GM21619 (cell line): ENCODE measurements at regions not wholly inside any gene's neighbourhood (a gene's known extent, or its start where the extent isn't known, plus 50 kb on each side); places are given as distances from the start of the nearest gene placed in this dataset.
"Not testable (repeated sequence)": the region's sequence is repeated elsewhere in the genome, so short reads cannot be mapped to it uniquely, and the experiment has no call there.

Source experiments
- ATAC-seq: cut with Tn5 transposase; IDR thresholded peaks from one replicate; pipeline ENCODE4 v1.9.1; 2021; ENCODE audit not compliant: unreplicated experiment

DNA sequence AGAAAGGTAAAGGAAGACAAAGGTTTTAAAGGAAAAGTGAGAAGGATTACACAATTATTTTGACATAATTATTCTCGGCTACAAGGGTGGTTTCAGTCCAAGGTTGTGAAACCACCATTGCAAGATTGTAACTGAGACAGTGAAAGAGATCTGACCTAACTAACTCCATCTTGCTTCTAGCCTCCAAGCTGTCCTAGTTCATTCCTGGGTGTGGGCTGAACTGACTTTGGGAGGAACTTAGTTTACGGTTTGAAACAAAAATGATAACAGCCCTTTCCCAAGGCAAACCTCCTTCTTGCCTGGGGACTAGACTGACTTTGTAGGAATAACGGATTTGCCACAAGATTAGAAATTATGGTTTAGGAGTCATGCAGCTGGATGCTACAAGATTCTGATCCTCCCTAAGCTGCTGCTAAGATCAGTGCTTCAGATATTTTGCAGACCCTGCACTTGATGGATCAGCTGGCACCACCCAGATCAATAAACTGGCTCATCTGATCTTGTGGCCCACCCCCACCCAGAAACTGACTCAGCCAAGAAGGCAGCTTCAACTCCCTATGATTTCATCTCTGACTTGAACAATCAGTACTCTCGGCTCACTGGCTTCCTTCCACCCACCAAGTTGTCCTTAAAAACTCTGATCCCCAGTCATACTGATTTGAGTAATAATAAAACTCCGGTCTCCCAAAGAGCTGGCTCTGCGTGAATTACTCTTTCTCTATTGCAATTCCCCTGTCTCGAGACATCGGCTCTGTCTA, 57.7 kb upstream of the AADACL2 start:
- ATAC-seq = no peak

DNA sequence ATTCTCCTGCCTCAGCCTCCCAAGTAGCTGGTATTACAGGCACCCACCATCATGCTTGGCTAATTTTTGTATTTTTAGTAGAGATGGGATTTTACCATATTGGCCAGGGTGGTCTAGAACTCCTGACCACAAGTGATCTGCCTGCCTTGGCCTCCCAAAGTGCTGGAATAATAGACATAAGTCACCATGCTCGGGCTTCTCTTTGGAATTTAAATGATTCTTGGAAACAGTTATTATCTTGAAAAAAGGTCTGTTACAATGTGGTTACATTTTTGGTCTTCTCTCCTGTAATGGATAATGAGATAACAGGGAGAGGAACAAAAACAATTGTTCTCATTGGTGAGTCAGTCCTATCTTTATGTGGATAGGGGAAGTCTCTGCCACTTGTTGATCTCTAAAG, 59.8 kb upstream of the AADACL2 start:
- ATAC-seq = no peak

DNA sequence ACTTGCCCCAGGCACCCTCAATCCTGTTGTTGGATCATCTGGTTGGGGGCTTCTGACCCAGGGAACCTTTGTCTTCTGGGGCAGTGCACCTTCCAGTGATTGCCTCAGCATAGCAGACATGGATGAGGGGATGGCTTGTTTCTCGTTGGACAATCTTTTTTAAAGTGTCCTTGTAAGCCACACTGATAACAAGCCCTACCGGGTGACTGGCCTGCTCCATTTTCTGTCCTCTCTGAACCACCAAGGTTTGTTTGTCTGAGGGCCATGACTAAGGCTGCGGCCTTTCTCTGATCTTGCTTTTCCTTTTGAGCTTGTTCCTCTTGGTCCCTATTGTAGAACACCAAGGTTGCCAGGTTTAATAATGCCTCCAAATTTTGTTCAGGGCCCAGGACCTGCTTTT, 66.0 kb upstream of the AADACL2 start:
- ATAC-seq = not testable (repeated sequence)

DNA sequence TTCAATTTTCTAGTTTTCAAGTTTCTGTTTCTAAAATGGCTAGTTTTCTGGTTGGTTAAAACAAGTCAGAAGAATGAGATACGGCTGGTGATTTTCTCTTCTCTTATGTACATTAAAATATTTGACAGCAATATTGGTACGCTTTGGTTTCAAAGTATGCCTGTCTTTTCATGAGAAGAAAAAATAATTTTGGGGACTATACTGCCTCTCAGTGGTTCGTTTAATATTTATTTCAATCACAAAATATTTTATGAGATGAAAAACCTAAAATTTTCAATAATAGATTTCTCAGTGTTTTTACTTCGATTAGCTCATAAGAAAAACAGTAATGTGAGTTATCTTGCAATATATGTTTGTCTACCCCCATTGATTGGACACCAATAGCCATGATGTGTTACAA, 72.8 kb upstream of the AADACL2 start:
- no peak for ATAC-seq

DNA sequence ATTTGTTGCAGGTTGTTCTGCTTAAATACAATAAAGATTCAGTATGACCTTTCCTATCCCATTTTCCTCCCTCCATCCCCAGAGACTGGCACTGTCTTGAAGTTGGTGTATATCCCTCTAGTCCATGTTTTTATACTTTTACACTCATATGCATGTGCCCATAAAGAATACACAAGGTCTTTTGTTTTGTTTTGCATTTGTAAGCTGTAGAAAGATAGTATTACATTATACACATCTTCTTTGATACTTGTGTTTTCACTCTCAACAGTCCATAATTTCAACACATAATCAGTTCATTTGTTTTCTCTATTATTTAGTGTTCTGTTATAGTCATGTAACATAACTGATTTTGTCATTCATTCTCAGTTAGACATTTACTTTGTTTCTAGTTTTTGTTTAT, 88.7 kb upstream of the AADACL2 start:
- ATAC-seq = no peak

DNA sequence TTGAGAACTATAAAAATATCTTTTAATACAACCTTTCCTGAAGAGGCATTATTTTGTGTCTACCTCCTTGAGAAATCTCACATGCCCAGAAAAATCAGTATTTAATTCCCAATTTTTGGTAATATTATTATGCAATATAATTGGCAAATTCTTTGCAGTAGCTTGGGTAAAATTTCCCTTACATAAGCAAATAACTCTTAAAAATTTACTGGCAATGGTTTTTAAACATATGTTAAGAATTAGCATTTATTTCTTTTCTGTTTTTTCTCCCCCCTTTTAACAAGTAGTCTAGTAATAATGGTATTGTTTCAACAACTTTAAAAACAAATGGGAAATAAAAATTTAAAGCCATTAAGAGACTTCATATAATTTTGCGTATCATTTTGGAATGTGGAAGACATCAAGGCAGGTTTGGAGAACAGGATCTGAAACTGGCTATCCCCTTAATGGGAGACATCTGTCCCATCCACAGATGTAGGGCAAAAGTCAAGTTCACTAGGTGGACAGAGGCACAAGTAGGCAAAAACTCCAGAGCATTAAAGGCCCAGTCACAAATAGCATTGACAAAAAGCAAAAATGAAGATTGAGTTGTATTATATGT, 89.6 kb upstream of the AADACL2 start:
- no peak for ATAC-seq

DNA sequence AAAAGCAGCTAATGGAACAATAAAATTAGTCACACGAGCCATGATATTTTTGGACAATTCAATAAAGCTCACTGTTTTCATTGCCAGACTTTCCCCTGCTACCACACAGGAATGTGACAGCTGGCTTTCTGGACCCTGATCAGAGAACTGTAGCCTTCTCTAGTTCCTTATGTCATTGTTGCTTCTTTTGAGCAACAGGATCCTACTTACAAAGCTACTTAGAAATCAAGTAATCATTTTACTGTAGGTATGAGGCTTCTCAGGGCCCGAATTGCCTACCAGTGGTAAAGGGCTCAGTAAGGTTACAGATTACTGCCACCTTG, 94.3 kb upstream of the AADACL2 start:
- no peak for ATAC-seq

DNA sequence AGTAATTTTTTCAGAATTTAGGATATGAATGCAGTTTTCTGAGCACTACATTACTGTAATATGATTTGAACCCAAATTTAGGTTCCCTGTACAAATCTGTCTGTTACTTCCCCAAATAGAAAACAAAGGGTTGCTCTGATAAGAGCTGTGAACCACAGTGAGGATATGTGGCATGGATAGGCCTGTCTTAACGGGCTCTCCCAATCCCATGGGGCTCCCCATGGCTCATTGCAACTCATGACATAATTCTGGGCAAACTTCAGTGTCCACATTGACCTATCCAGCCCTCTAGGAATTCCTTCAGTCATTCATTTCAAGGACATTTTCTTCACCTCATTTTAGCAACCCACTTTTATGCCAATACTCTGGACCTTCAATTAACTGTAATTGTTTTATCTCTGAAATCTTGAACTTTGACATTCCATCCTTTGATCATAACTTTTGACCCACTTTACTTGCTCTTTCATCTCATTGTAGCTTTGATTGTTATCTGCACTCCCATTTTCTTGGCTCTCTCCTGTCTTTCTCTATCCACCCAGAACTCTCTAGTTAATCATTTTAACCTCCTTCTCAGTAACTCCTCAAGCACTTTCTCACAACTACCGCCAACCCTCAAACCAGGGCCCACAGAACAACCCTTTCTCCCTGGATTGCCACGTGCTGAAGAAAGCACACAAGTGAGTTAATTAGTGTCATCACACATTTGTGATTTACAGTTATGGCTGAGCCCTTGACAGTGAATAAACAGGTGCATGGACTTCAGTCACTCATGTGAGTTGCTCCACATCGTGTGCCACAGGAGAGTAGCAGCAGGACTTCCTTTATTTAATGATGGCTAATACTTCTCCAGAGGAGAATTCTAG, 94.9 kb upstream of the AADACL2 start:
- ATAC-seq = no peak

DNA sequence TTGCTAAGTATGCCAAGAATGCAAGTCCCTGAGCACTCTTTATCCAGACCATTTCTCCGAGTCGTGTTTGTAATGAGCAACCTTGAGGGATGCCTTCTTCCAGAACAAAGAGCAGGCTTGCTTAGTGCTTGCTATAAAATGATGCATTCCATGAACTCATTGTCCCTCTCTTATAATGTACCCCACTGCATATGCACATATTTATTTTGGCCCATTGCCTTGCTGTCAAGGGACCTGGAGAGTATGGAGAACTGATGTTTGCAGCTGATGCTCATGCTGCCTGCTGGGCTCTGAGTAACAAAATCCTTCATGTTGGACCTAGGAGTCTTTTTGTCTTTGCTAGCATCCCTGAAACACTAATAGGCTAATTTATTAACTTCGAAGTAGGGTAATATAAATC, 97.8 kb upstream of the AADACL2 start:
- no peak for ATAC-seq

DNA sequence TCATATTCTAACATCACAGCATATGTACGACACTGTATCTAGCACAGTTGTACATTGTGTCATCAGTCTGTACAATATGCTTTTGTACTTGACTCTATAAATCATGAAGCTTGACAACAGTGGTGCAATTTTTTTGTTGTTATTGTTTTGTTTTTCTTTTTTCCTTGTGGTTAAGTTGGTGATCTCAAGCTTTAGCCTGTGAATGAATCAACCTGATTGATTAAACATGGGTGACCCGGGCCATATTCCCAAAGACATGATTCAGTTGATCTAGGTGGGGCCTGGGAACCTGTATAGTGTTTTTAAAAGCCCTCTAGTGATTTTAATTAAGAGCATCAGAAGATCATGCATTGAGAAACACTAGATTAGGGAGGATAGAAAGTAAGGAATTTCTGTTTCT, 101.8 kb upstream of the AADACL2 start:
- ATAC-seq = no peak

DNA sequence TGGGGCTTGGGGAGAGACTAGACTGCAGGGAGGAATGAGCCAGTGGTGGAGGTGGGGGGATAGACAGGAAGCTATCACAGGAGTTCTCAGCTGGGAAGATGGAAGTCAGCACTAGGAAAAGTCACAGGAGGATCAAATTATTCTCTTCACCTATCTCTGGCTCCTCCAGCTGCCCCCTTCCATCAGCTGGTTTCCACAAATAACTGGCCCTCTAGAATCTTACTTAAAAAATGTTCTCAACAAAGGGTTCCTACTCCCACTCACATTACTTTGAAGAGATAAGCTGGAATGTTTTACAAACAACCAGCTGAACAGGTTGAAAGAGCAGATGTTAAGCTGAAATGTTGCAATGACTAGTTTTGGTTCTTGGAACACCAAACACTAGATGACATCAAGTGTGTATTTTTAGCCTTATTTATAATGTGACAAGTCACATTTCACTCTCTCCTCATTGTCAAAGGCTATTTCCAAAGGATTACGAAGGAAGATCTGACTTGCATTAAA, 102.7 kb upstream of the AADACL2 start:
- ATAC-seq = no peak

DNA sequence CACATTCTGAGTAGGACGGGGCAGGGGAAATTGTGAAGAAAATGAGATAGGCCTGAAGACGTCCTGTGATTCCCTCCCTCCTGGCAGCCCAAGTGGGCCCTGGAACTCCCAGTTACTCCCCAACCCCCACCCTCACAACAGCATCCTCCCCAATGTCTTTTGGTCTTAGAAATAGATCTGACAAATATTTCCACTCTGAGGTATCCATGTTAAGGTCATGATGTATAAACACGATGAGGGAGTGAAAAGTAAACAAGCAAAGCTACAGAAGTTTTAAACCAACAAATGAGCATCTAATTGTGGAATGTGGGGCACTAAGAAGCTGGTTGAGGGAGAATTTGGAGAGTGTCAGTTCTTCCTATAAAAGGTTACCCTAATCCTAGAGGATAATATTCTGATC, 103.7 kb upstream of the AADACL2 start:
- ATAC-seq = no peak

DNA sequence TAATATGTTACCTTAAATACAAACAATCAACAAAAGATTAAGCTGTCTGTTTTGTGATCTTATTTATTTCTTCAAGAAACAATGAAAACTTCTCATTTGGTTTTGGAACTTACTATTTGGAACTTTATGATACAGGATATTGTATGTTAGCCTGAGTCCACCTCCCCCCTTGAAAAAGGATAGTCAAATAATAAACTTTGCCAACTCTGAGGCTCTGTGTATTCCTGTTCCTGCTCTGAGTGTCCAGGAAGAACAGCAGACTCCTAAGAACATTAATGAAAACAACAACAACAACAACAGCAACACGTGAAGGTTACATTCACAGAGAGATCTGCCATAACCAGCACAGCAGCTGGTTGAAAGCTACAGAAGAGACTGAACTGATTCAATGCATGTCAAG, 108.1 kb upstream of the AADACL2 start:
- ATAC-seq = no peak

DNA sequence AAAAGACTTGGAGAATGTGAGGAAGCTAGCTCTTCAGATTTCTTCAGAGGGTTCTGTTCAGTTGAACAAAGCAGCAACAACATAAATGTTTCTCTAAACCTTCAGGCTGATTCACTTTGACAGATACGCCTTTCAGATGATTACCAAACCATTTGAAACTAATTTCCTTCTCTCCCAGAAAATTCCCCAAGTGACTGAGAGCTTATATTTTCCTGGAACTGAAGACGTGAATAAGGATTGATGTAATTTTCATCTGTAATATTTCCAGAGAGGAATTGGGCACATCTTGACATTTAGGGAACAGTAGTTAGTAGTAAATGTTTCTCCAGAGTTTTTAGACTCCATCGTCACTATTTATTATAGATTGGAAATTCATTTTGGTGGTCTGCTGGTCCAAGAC, 108.6 kb upstream of the AADACL2 start:
- no peak for ATAC-seq

DNA sequence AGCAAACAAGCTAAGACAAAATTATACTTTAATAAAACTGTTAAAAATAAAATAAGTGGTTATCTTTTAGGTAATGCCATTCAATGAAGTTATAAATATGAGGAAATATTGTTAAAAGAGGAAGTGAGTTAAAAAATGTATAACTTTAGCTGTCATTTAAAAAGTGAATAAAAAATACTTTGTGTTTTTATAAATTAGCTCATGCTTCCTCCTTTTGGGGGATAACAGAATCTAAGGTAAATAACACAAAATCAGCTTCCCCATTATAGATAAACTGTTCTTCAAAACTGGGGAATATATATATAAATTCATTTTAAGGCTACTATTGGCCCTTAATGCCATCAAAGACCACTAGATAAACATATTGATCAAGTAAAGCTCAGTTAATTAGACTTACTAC, 113.7 kb upstream of the AADACL2 start:
- ATAC-seq = no peak

DNA sequence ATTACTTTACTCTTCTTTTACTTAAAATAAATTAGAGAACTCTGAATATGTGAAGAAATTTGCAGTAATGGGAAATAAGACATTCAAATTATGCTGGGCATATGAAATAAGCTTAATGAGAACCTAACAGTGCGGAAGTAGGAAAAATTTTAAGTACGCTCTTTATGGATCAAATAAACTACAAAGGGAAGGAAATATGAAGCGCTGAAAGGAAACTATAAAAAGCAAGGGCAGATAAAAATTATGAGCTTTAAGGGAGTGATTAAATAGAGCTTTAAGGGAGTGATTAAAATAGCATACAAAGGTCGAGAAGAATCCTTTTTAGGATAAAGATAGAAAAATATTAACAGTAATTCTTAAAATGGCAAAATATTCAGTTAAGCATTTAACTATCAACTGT, 118.3 kb upstream of the AADACL2 start:
- ATAC-seq = no peak

DNA sequence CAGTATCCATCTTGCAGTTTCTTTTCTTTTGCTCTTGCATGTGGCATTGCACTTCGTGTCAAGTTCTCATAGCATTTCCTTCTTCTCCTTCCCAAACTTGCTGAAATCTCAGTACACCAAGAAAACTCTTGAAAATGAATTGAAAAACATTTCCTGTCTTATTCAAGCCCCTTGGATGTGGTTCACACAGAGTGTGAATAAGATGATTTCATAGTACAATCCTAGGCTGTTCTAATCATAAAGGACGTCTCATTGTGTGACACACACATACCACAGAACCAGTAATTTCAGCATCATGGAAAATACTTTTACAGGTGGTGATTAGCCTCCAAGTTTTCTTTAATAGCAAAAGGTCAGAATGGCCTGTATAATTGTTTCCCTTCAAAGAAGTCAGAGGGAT, 121.6 kb upstream of the AADACL2 start:
- ATAC-seq = no peak

DNA sequence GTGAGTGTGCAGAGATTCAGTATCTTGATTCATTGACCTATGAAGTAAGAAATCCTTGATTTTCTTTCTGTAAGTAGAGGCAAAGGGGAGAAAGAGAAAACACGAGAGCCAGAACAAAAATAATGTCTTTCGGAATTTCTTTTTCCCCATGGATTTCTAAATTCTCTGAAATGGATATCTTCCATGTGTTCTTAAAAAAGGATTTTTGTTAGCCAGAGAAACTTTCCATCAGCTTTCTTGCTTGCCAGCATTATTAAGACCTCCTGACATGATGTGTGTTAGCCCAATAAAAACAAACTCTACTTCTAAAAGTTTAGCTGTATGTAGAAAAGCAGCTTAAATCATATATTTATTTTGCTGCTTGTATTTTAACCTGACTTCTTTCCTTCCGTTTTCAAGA, 122.3 kb upstream of the AADACL2 start:
- ATAC-seq = no peak

DNA sequence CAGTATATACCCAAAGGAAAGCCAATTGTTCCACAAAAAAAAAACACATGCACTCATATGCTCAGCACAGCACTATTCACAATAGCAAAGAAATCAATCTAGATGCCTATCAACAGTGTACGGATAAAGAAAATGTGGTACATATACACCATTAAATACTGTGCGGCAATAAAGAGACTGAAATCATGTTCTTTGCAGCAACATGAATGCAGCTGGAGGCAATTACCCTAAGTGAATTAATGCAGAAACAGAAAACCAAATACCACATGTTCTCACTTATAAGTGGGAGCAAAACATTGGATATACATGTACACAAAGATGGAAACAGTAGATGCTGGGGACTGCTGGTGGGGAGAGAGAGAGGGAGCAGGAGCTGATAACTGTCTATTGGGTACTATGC, 124.2 kb upstream of the AADACL2 start:
- ATAC-seq = no peak

DNA sequence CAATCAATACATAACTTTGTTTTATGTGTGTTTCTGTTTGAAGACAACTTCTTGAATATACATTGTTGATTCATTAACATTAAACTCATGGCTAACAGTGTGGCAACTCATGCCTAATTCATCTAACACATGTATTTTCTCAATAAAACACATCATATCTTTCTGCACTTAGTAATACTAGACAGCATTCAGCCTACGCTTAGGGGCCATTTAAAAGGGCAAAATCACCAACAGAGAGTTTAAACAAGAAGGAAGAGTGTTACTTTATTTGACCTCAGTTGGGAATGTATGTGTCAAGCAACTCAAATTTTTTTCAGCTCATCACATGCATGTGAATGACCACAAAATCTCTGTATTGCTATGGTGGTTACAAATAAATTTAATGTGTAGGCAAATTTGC, 128.8 kb upstream of the AADACL2 start:
- ATAC-seq = no peak

DNA sequence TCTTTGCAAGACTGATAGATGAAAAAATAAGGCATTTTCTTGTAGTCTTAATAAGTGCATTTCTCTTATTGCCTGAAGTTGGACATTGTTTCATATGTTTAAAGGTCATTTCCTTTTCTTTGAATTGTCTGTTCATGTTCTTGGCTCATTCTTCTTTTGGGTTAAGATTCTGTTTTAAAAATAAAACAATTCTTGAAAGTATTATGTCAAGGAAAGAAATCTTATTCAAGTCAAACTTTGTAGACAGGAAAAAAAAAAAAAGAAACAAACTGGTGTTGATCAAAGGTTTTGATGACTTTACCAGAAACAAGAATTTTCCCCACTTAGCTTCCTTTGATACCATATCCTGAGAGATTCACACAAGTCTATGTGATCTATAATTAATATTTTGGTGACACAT, 132.9 kb upstream of the AADACL2 start:
- ATAC-seq = no peak

DNA sequence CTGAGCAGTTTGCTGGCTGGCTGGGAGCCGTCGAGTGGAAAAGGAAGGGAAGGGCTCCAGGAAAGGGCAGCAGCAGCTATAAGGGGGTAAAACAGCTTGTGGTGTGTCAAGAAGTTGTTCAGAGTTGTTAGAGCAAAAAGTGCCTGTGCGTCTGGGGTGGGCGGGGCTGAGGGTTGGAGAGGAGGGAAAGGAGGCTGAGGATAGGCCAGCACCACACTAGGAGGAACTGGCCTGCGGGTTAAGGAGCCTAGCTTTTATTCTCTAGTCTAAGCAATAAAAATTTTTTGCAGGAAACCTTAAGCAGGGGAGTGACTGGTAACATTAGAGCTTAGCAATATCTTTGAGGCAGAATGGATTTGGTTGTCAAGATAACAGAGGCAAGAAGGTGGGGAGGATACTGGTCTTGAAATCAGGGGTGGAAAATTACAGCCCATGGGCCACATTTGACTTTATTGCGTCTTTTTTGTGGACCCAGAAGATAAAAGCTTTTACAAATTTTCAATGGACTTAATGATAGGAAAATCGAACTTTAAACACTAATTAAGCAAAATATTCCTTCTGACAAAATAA, 134.5 kb upstream of the AADACL2 start:
- no peak for ATAC-seq
